B cell (primary cell): ENCODE measurements at regions not wholly inside any gene's neighbourhood (a gene's known extent, or its start where the extent isn't known, plus 50 kb on each side); places are given as distances from the start of the nearest gene placed in this dataset.

Source experiments
- ATAC-seq: fragments of 200-7000 bp; cut with Tn5 transposase; one replicate; pipeline ENCODE4 v1.10.0; 2021; ENCODE audit warnings: low read depth, mild to moderate bottlenecking, moderate number of reproducible peaks, moderate library complexity
- CTCF ChIA-PET: fragments of 350-600 bp; sonication (Branson Sonifier 250); formaldehyde crosslinking; loops from one replicate; lab custom pipeline; 2021; ENCODE audit warnings: antibody characterized with exemption, inconsistent platforms; lab: Charles Lee
- POLR2A ChIA-PET: fragments of 350-600 bp; sonication (Branson Sonifier 250); formaldehyde crosslinking; loops from one replicate; lab custom pipeline; 2021; ENCODE audit warnings: antibody characterized with exemption; lab: Charles Lee
- DNase-seq: peaks from one replicate; pipeline ENCODE4 v3.0.0; 2013
- H2AFZ ChIP-seq: 2 replicates; pipeline ENCODE4 v1.6.1; 2012; ENCODE audit warnings: mild to moderate bottlenecking, low read depth, low read length; ENCODE audit not compliant: insufficient read depth, poor library complexity, severe bottlenecking
- H3K27ac ChIP-seq, 2 donors: 1 replicate in 1 of 2; 2 replicates in 1 of 2; pipeline ENCODE4 v1.5.1; 2012 to 2013; ENCODE audit warnings: low read length in 2 of 2, mild to moderate bottlenecking in 2 of 2, moderate library complexity in 1 of 2
- H3K27me3 ChIP-seq, 4 experiments: fragments of 200-600 bp in 1 of 4; sonication (generic) in 1 of 4; replicated peaks in 1 of 4; 1 replicate in 2 of 4; 2 replicates in 2 of 4; pipeline versions ENCODE4 v1.6.1 to v1.7.0; 2013 to 2016; ENCODE audit warnings: low read length in 3 of 4, mild to moderate bottlenecking in 2 of 4, mixed read lengths in 1 of 4, moderate library complexity in 1 of 4; ENCODE audit not compliant: insufficient read depth in 4 of 4, control insufficient read depth in 3 of 4; ENCODE audit errors: control extremely low read depth in 1 of 4
- H3K36me3 ChIP-seq, 2 experiments: replicated peaks in 1 of 2; 1 replicate in 1 of 2; 2 replicates in 1 of 2; pipeline versions ENCODE4 v1.6.1 to v1.7.1; 2013; ENCODE audit warnings: low read length in 1 of 2; ENCODE audit not compliant: insufficient read depth in 2 of 2, control insufficient read depth in 1 of 2; ENCODE audit errors: control extremely low read depth in 1 of 2, extremely low read depth in 1 of 2
- H3K4me1 ChIP-seq, 2 donors: fragments of 200-600 bp in 1 of 2; sonication (generic) in 1 of 2; 1 replicate in 1 of 2; 2 replicates in 1 of 2; pipeline versions ENCODE4 v1.5.1 to v1.6.1; 2013 to 2017; ENCODE audit warnings: low read length in 2 of 2; ENCODE audit not compliant: control insufficient read depth in 2 of 2, insufficient read depth in 2 of 2
- H3K4me2 ChIP-seq: replicated peaks from 2 replicates; pipeline ENCODE3; 2012; ENCODE audit warnings: mild to moderate bottlenecking, low read depth, low read length; ENCODE audit not compliant: poor library complexity, severe bottlenecking
- H3K4me3 ChIP-seq, 5 experiments: fragments of 200-600 bp in 1 of 5; sonication (generic) in 1 of 5; 1 replicate in 3 of 5; 2 replicates in 2 of 5; pipeline versions ENCODE4 v1.5.1 to v1.7.0; 2011 to 2016; ENCODE audit warnings: low read length in 4 of 5, mild to moderate bottlenecking in 4 of 5, low read depth in 2 of 5, control low read depth in 1 of 5, moderate library complexity in 1 of 5; ENCODE audit not compliant: insufficient read depth in 1 of 5; ENCODE audit errors: control extremely low read depth in 1 of 5, extremely low read depth in 1 of 5
- H3K79me2 ChIP-seq: fragments of 200-600 bp; sonication (generic); one replicate; pipeline ENCODE4 v1.6.0; 2016; ENCODE audit warnings: low read length; ENCODE audit not compliant: control insufficient read depth, insufficient read depth
- H3K9ac ChIP-seq: fragments of 200-600 bp; sonication (generic); 2 replicates; pipeline ENCODE4 v1.6.1; 2017; ENCODE audit warnings: mild to moderate bottlenecking, low read length, moderate library complexity
- H3K9me3 ChIP-seq, 3 donors: one replicate each; pipeline versions ENCODE4 v1.6.1 to v1.7.1; 2013; ENCODE audit warnings: low read length in 2 of 3; ENCODE audit not compliant: control insufficient read depth in 2 of 3, insufficient read depth in 1 of 3; ENCODE audit errors: control extremely low read depth in 1 of 3
- H4K20me1 ChIP-seq: 2 replicates; pipeline ENCODE4 v1.6.0; 2012; ENCODE audit warnings: mild to moderate bottlenecking, low read length; ENCODE audit not compliant: insufficient read depth, control insufficient read depth, poor library complexity, severe bottlenecking
- H3K27ac Mint-ChIP-seq: one replicate; pipeline ENCODE4 v1.8.0; 2021; ENCODE audit warnings: mixed read lengths
- H3K27me3 Mint-ChIP-seq: one replicate; pipeline ENCODE4 v1.8.0; 2021; ENCODE audit warnings: mixed read lengths
- H3K4me1 Mint-ChIP-seq: one replicate; pipeline ENCODE4 v1.8.0; 2021; ENCODE audit warnings: mixed read lengths
- H3K4me3 Mint-ChIP-seq: one replicate; pipeline ENCODE4 v1.8.0; 2021; ENCODE audit warnings: mixed read lengths
- H3K9me3 Mint-ChIP-seq: one replicate; pipeline ENCODE4 v1.8.0; 2022; ENCODE audit warnings: mixed read lengths; ENCODE audit not compliant: insufficient read depth
- EZH2 ChIP-seq: IDR thresholded peaks from 2 replicates; pipeline ENCODE4 v1.6.1; 2012; ENCODE audit warnings: borderline replicate concordance, low read depth, mild to moderate bottlenecking, moderate library complexity, low read length; ENCODE audit not compliant: insufficient read depth, poor library complexity, severe bottlenecking
- WGBS: methylation state at CpG from one replicate; pipeline ENCODE4 v1.1.5; 2013; ENCODE audit warnings: missing lambda C conversion rate; ENCODE audit not compliant: insufficient coverage; 5-methylcytosine and 5-hydroxymethylcytosine counted together
- intact Hi-C: fragments of 100-400 bp; cut with micrococcal nuclease; formaldehyde crosslinking; loops from one replicate; pipeline ENCODE4 v1.10.0; 2022
- TF ChIP-seq, protein P1 (sequence below): fragments of 200-600 bp; IDR thresholded peaks from one replicate; pipeline ENCODE4 v1.8.0; 2022; ENCODE audit warnings: antibody characterized with exemption, mild to moderate bottlenecking

- Mint-ChIP-seq H3K27me3 (no peaks in the 10 kb centered on the region), H3K9me3 (no peaks in the 10 kb centered on the region), H3K27ac (no peak overlapping the region), H3K4me1 (no peaks in the 10 kb centered on the region), H3K4me3 (no peak overlapping the region)
- H3K9me3 ChIP-seq: peaks cover 0 to 9% (median 1%) of the 10 kb centered on the region in 3 donors
- POLR2A ChIA-PET: no interaction called here
- no peak overlapping the region for H2AFZ ChIP-seq
- CTCF ChIA-PET: no interaction called here
- H3K36me3 ChIP-seq: no peaks in the 10 kb centered on the region
- no peak for ATAC-seq
- H3K4me2 ChIP-seq: no peak overlapping the region
- WGBS: 69% methylated on average over 1 of the region's 2 CpGs
- H4K20me1 ChIP-seq: no peaks in the 10 kb centered on the region
- no peak for DNase-seq
- H3K4me3 ChIP-seq: no peak overlapping the region
- TF ChIP-seq, protein P1, sequence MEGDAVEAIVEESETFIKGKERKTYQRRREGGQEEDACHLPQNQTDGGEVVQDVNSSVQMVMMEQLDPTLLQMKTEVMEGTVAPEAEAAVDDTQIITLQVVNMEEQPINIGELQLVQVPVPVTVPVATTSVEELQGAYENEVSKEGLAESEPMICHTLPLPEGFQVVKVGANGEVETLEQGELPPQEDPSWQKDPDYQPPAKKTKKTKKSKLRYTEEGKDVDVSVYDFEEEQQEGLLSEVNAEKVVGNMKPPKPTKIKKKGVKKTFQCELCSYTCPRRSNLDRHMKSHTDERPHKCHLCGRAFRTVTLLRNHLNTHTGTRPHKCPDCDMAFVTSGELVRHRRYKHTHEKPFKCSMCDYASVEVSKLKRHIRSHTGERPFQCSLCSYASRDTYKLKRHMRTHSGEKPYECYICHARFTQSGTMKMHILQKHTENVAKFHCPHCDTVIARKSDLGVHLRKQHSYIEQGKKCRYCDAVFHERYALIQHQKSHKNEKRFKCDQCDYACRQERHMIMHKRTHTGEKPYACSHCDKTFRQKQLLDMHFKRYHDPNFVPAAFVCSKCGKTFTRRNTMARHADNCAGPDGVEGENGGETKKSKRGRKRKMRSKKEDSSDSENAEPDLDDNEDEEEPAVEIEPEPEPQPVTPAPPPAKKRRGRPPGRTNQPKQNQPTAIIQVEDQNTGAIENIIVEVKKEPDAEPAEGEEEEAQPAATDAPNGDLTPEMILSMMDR: no peak
- no peak for TF ChIP-seq EZH2
- no peaks in the 10 kb centered on the region for H3K27me3 ChIP-seq
- no peaks in the 10 kb centered on the region for H3K4me1 ChIP-seq
- H3K79me2 ChIP-seq: no peaks in the 10 kb centered on the region
- no peak overlapping the region for H3K9ac ChIP-seq
- H3K27ac ChIP-seq: no peak overlapping the region
- intact Hi-C loops: no loop called here
Measured at GRCh38 chr14:87160989-87161388, 832.0 kb downstream of the GALC start.

GRCh38 chr14:87158283-87158682, 834.7 kb downstream of the GALC start:
- Histone ChIP-seq H3K4me1 (no peaks in the 10 kb centered on the region), H2AFZ (no peak overlapping the region), H3K79me2 (no peaks in the 10 kb centered on the region), H4K20me1 (no peaks in the 10 kb centered on the region), H3K9me3 (peaks cover 0 to 13% (median 1%) of the 10 kb centered on the region in 3 donors), H3K9ac (no peak overlapping the region), H3K4me2 (no peak overlapping the region), H3K4me3 (no peak overlapping the region), H3K27me3 (no peaks in the 10 kb centered on the region), H3K36me3 (no peaks in the 10 kb centered on the region), H3K27ac (no peak overlapping the region)
- ATAC-seq: no peak
- WGBS: 55% methylated on average over 1 of the region's 5 CpGs
- Mint-ChIP-seq H3K9me3 (no peaks in the 10 kb centered on the region), H3K4me1 (no peaks in the 10 kb centered on the region), H3K4me3 (no peak overlapping the region), H3K27me3 (no peaks in the 10 kb centered on the region), H3K27ac (no peak overlapping the region)
- no peak for DNase-seq
- POLR2A ChIA-PET: no interaction called here
- intact Hi-C loops: no loop called here
- TF ChIP-seq, protein P1: no peak
- TF ChIP-seq EZH2: no peak
- CTCF ChIA-PET: no interaction called here
